B cell (primary cell): ENCODE measurements at regions not wholly inside any gene's neighbourhood (a gene's known extent, or its start where the extent isn't known, plus 50 kb on each side); places are given as distances from the start of the nearest gene placed in this dataset.

ENCODE experiments used
- EZH2 ChIP-seq: IDR thresholded peaks from 2 replicates; pipeline ENCODE4 v1.6.1; 2012; ENCODE audit warnings: borderline replicate concordance, low read depth, mild to moderate bottlenecking, moderate library complexity, low read length; ENCODE audit not compliant: insufficient read depth, poor library complexity, severe bottlenecking
- TF ChIP-seq, protein P1 (sequence below): fragments of 200-600 bp; IDR thresholded peaks from one replicate; pipeline ENCODE4 v1.8.0; 2022; ENCODE audit warnings: antibody characterized with exemption, mild to moderate bottlenecking

DNA sequence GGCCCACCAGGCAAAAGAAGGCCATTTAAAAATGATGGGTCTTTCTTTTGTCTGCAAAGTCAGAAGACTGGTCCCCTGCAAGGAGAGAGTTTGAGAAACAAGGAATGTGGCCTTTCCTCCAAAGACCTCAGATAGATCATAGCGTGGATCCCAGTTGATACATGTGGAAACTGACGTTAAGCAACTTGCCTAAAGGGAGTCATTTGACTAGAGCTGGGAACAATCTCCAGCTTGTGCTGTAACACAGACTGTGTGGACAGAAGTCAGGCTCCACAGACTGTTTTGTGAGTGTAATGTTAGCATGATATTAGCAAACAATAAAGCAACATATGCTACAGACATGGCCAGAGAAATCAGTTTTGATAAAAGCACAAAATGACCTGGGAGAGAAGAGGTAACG is 140.4 kb upstream of the CITED2 start:
- TF ChIP-seq, protein P1, sequence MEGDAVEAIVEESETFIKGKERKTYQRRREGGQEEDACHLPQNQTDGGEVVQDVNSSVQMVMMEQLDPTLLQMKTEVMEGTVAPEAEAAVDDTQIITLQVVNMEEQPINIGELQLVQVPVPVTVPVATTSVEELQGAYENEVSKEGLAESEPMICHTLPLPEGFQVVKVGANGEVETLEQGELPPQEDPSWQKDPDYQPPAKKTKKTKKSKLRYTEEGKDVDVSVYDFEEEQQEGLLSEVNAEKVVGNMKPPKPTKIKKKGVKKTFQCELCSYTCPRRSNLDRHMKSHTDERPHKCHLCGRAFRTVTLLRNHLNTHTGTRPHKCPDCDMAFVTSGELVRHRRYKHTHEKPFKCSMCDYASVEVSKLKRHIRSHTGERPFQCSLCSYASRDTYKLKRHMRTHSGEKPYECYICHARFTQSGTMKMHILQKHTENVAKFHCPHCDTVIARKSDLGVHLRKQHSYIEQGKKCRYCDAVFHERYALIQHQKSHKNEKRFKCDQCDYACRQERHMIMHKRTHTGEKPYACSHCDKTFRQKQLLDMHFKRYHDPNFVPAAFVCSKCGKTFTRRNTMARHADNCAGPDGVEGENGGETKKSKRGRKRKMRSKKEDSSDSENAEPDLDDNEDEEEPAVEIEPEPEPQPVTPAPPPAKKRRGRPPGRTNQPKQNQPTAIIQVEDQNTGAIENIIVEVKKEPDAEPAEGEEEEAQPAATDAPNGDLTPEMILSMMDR, result no peak
- no peak for TF ChIP-seq EZH2
